ENCODE measurements at regions not wholly inside any gene's neighbourhood (a gene's known extent, or its start where the extent isn't known, plus 50 kb on each side); places are given as distances from the start of the nearest gene placed in this dataset.

- DNase-seq (ENCODE audit: low spot score): no peak
These were observed 57.5 kb upstream of the EYA4 start for GRCh38 chr6:133183691-133184090.

- no peak for DNase-seq (ENCODE audit: low spot score)
These were observed 56.3 kb upstream of the EYA4 start for GRCh38 chr6:133184798-133185372.

- no peak for DNase-seq (ENCODE audit: low spot score)
These were observed 55.4 kb upstream of the EYA4 start for GRCh38 chr6:133185731-133186130.

GRCh38 chr6:133187114-133187513 is 54.0 kb upstream of the EYA4 start:
- DNase-seq (ENCODE audit: low spot score): no peak

- DNase-seq (ENCODE audit: low spot score): no peak
These were observed 53.3 kb upstream of the EYA4 start for GRCh38 chr6:133187657-133188453.

GRCh38 chr6:133190912-133191311 is 50.2 kb upstream of the EYA4 start:
- no peak for DNase-seq (ENCODE audit: low spot score)

GRCh38 chr6:133191323-133191722 is 49.8 kb upstream of the EYA4 start:
- DNase-seq (ENCODE audit: low spot score): no peak

Measured in ureter (tissue), 1 donor.